ENCODE measurements at regions not wholly inside any gene's neighbourhood (a gene's known extent, or its start where the extent isn't known, plus 50 kb on each side); places are given as distances from the start of the nearest gene placed in this dataset.

GRCh38 chr15:69929905-69930630 lies 167.6 kb downstream of the TLE3 start (continued):
- TF ChIP-seq ZNF512 (CRISPR knock-in tag; IDR thresholded peaks at IDR 0.05; ENCODE audit: borderline replicate concordance) (no peak), NR1H2 (CRISPR knock-in tag; IDR thresholded peaks at IDR 0.05) (no peak), USF1 (CRISPR knock-in tag; IDR thresholded peaks at IDR 0.05) (no peak), ZNF532 (CRISPR knock-in tag; IDR thresholded peaks at IDR 0.05; ENCODE audit: borderline replicate concordance) (no peak), ZMAT4 (CRISPR knock-in tag; IDR thresholded peaks at IDR 0.05) (no peak), ZNF416 (CRISPR knock-in tag; IDR thresholded peaks at IDR 0.05) (no peak), MXD4 (CRISPR knock-in tag; IDR thresholded peaks at IDR 0.05; ENCODE audit: borderline replicate concordance) (no peak)

- ATAC-seq = no peak
- Mint-ChIP-seq H3K27me3 (ENCODE audit: low read depth) (peaks cover 4% of the 10 kb centered on the region), H3K9me3 (peaks cover 45% of the 10 kb centered on the region), H3K4me3 (no peak overlapping the region), H3K4me1 (no peaks in the 10 kb centered on the region), H3K27ac (no peak overlapping the region), H3K36me3 (peaks cover 15% of the 10 kb centered on the region)
- ChIA-PET CTCF (no interaction called here), POLR2A (no interaction called here)
- TF ChIP-seq HMGXB4 (CRISPR knock-in tag; IDR thresholded peaks at IDR 0.05) = no peak
- TF ChIP-seq STAT6 (CRISPR knock-in tag; conservative IDR thresholded peaks at IDR 0.05; ENCODE audit: low read depth) = no peak
- TF ChIP-seq ZNF512 (CRISPR knock-in tag; IDR thresholded peaks at IDR 0.05; ENCODE audit: borderline replicate concordance) = no peak
- no peak for TF ChIP-seq CDX4 (CRISPR knock-in tag; IDR thresholded peaks at IDR 0.05; ENCODE audit: borderline replicate concordance)
- TF ChIP-seq ATF1 (CRISPR knock-in tag; IDR thresholded peaks at IDR 0.05) = no peak
- TF ChIP-seq ELF4 (CRISPR knock-in tag; IDR thresholded peaks at IDR 0.05; ENCODE audit: low read depth) = no peak
- no peak for TF ChIP-seq ZNF671 (CRISPR knock-in tag; IDR thresholded peaks at IDR 0.05)
- no peak for TF ChIP-seq NR2C2 (CRISPR knock-in tag; IDR thresholded peaks at IDR 0.05)
- DNase-seq (ENCODE audit: low spot score) = no peak
Observed at GRCh38 chr15:69930754-69931153, 167.0 kb downstream of the TLE3 start.

All from WTC11 (cell line).